Bronchial epithelial cell (primary cell): ENCODE measurements at regions not wholly inside any gene's neighbourhood (a gene's known extent, or its start where the extent isn't known, plus 50 kb on each side); places are given as distances from the start of the nearest gene placed in this dataset.

Experiments used
- DNase-seq: peaks from one replicate; pipeline ENCODE4 v3.0.0-alpha.2; 2010; ENCODE audit warnings: low read depth
- FAIRE-seq: peaks from 2 replicates; lab custom pipeline; 2011; peaks lifted over from hg19 to GRCh38; lab: Jason Lieb, UNC
- H3K27me3 ChIP-seq: 2 replicates; pipeline ENCODE4 v1.5.1; 2011; ENCODE audit warnings: low read length; ENCODE audit not compliant: control insufficient read depth, insufficient read depth
- H3K36me3 ChIP-seq: 2 replicates; pipeline ENCODE4 v1.5.1; 2011; ENCODE audit warnings: low read length; ENCODE audit not compliant: control insufficient read depth, insufficient read depth
- H3K4me3 ChIP-seq: 2 replicates; pipeline ENCODE4 v1.5.1; 2011; ENCODE audit warnings: mild to moderate bottlenecking, low read depth, low read length, control low read depth
- CTCF ChIP-seq: IDR thresholded peaks from 2 replicates; pipeline ENCODE4 v1.5.1; 2011; ENCODE audit warnings: mild to moderate bottlenecking, moderate library complexity, low read length, control low read depth, inconsistent platforms; ENCODE audit not compliant: insufficient read depth, severe bottlenecking

GRCh38 chr2:239566162-239566994, 165.6 kb upstream of the HDAC4 start:
- Histone ChIP-seq H3K4me3 (no peak overlapping the region), H3K27me3 (no peaks in the 10 kb centered on the region), H3K36me3 (no peaks in the 10 kb centered on the region)
- no peak for DNase-seq
- no peak for TF ChIP-seq CTCF
- FAIRE-seq: no peak

- no peak for TF ChIP-seq CTCF
- no peaks in the 10 kb centered on the region for H3K36me3 ChIP-seq
- FAIRE-seq (no peak), DNase-seq (no peak)
- no peak overlapping the region for H3K4me3 ChIP-seq
- H3K27me3 ChIP-seq: no peaks in the 10 kb centered on the region
Measured at GRCh38 chr2:239564587-239564986, 163.8 kb upstream of the HDAC4 start.

- no peak overlapping the region for H3K4me3 ChIP-seq
- DNase-seq (no peak), FAIRE-seq (no peak)
- no peak for TF ChIP-seq CTCF
- no peaks in the 10 kb centered on the region for H3K27me3 ChIP-seq
- no peaks in the 10 kb centered on the region for H3K36me3 ChIP-seq
Measured at GRCh38 chr2:239563561-239563960, 162.7 kb upstream of the HDAC4 start.

GRCh38 chr2:239561446-239562001, 160.7 kb upstream of the HDAC4 start:
- Histone ChIP-seq H3K27me3 (no peaks in the 10 kb centered on the region), H3K36me3 (no peaks in the 10 kb centered on the region), H3K4me3 (no peak overlapping the region)
- DNase-seq: no peak
- no peak for FAIRE-seq
- no peak for TF ChIP-seq CTCF

- Histone ChIP-seq H3K27me3 (no peaks in the 10 kb centered on the region), H3K36me3 (no peaks in the 10 kb centered on the region), H3K4me3 (no peak overlapping the region)
- DNase-seq (no peak), FAIRE-seq (peak; percentile 81)
- TF ChIP-seq CTCF: no peak
Measured at GRCh38 chr2:239559417-239560261, 158.8 kb upstream of the HDAC4 start.
